GM18505 (cell line): ENCODE measurements at regions not wholly inside any gene's neighbourhood (a gene's known extent, or its start where the extent isn't known, plus 50 kb on each side); places are given as distances from the start of the nearest gene placed in this dataset.

Source experiments
- ATAC-seq: cut with Tn5 transposase; IDR thresholded peaks from one replicate; pipeline ENCODE4 v1.9.1; 2021; ENCODE audit not compliant: unreplicated experiment
- POLR2A ChIP-seq: IDR thresholded peaks from 4 replicates; pipeline ENCODE4 v1.6.1; 2011; ENCODE audit warnings: borderline replicate concordance; ENCODE audit not compliant: insufficient read depth, insufficient read length; ENCODE audit errors: extremely low read depth

DNA sequence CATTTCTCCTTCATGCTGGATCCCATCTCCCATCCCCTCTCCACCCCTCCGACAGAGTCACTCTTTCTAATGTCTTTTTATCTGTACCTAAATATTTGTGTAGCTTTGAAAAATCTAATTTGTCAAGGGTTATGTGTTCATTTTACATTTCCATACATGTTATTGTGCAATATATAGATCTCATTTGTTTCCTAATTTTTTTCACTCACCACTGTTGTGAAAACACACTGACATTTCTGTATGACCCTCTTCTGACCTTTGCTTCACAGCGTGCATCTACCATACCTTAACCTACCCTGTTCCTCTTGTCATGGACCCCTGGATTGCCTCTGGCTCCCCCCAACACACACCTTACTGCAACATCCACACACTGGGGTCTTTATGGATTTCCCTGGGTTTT lies 942.9 kb downstream of the TBC1D22A start:
- TF ChIP-seq POLR2A, result no peak
- ATAC-seq, result no peak

DNA sequence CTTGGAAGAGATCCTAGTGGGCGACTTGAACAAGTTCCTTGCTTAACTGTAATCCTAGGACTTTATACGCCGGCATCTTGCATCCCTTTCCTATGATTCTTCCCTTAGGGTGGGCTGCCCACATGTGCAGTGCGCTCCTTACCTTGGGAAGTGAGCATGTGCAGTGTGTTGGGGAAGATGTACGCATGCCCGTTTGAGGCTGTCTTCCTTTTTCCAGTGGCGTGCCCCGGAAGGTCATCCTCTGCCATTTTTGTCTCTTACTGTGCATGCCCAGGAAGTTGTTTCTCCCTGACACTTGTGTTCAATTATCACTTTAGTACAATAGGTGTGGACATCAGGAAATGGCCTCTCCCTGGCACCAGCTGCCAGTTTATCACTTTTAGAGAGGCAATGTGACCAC lies 936.5 kb downstream of the TBC1D22A start:
- TF ChIP-seq POLR2A, result no peak
- no peak for ATAC-seq

DNA sequence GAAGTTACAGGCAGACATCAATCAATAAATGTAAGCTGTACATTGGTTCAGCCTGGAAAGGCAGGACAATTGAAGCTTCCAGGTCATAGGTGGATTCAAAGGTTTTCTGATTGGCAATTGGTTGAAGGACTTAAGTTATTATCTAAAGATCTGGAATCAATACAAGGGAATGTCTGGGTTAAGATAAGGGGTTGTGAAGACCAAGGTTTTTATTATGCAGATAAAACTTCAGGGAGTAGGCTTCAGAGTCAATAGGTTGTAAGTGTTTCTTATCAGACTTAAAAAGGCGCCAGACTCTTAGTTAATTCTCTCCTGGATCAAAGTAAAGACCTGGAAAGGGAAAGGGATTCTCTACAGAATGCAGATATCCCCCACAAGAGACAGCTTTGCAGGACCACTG lies 935.4 kb downstream of the TBC1D22A start:
- ATAC-seq, result no peak
- no peak for TF ChIP-seq POLR2A

DNA sequence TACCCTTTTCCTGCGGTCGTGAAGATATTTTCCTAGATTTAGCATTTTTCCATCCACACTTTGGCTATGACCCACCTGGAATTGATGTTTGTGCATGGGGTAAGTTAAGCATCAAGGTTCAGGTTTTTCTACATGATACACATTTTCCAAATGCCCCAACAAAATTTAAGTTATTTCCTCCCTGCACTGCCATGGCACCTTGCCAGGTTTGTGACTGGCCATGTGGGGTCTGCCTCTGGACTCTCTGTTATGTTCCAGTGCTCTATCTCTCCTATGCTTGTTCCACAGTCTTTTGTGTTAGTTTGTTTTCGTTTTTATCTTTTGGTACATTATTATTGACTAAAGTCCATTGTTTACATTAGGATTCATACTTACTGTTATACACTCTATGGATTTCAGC lies 934.3 kb downstream of the TBC1D22A start:
- TF ChIP-seq POLR2A, result no peak
- ATAC-seq, result no peak

DNA sequence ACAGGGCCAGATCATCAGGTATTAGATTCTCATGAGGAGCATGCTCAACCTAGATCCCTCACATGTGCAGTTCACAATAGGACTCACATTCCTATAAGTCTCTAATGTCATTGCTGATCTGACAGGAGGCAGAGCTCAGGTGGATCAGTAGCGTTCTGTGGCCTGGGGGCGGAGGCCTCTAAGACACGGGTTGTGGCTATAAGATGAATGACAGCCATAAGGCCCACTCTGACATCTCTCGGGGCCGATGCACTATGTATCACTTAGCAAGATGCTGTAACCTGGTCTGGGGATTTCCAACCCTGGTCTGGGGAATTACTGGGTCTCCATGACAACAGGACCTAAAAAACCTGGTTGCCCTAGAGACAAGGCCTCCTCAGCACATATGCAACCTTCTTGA lies 932.7 kb downstream of the TBC1D22A start:
- TF ChIP-seq POLR2A, result no peak
- ATAC-seq, result no peak

DNA sequence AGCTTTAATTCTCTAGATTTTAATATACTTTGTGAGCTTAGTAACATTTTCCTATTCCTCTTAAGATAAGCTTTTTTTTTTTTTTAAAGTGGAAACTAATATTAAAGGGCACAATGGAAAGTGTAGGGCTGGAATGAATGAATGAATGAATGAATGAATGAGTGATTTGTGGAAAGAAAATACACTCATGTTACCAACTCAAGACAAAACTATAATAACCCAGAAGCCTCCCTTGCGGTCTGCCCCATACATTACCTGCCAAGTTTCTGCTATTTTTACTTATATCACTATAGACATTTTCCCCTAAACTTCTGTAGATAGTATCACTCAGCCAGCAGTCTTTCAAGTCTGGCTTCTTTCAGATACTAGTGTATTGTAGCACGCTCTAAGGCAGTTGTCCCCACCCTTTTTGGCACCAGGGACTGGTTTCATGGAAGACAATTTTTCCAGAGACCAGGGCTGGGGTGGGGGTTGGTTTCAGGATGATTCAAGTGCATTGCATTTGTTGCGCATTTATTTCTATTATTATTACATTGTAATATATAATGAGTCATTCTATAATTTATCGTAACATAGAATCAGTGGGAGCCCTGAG lies 932.2 kb downstream of the TBC1D22A start:
- TF ChIP-seq POLR2A, result no peak
- no peak for ATAC-seq

DNA sequence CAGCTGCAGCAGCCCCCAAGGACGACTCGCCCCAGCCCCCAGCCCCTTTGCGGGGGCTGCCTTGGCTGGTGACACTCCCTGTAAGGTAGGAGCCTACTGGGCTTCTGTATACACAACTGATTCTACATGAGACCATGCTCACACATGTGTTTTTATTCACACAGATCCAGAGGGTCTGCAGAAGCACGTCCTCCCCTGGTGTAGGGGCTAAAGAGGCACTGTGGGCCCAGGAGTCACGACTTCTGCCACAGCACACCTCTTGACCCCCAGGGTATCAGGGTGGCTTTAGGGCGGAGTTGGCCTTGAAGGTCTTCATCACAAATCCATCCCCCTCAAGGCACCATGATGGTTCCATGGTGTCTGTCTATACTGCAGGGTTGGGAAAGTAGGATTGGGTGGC lies 931.2 kb downstream of the TBC1D22A start:
- no peak for TF ChIP-seq POLR2A
- no peak for ATAC-seq

DNA sequence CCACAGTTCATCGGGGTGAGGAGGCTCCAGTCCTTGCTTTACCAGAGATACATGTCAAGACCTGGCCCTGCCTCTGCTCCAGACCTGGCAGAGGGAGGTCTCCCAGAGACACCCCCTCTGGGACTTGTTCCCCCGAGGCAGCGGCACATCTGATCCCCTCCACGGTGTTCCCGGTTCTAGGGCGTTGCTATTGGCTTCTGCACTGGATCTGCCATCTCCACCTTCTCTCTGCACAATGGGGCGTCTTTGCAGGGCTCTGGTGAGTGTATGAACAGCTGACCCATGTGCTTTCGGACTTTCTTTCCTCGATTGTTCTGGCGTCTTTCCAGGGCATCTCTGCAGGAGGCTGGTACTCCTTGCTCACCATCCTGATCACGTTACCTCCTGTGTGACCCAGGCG lies 930.4 kb downstream of the TBC1D22A start:
- no peak for TF ChIP-seq POLR2A
- ATAC-seq, result no peak

DNA sequence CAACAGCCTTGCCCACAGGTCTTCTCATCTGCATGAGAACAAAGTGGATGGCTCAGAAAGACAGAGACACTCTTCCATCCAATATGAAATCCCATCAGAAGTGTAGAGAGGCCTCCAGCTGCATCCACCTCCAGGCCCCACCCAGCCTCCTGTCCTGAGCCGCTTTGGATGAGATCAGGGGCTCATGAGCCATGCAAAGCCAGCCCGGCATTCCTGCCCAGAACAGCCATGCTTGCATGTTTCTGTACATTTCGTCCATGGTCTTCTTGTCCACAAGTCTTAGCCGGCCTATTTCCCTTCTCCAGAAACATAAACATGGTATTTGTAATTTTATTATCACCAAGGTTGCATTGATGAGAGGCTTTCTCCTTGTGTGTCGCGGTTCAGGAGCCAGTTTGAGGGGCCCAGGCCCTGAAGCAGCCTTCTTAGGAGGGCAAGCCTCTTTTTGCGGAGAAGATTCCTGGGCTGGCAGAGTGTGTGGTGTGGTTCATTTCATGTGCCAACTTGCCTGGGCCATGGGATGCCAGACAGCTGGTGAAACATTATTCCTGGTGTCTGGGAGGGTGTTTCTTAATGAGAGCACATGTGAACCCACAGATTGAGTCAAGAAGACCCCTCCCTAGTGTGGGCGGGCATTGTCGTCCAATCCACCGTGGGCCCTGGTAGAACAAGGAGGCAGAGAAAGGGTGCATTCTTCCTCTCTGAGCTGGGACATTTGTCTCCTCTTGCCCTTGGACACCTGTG lies 928.9 kb downstream of the TBC1D22A start:
- no peak for ATAC-seq
- no peak for TF ChIP-seq POLR2A

DNA sequence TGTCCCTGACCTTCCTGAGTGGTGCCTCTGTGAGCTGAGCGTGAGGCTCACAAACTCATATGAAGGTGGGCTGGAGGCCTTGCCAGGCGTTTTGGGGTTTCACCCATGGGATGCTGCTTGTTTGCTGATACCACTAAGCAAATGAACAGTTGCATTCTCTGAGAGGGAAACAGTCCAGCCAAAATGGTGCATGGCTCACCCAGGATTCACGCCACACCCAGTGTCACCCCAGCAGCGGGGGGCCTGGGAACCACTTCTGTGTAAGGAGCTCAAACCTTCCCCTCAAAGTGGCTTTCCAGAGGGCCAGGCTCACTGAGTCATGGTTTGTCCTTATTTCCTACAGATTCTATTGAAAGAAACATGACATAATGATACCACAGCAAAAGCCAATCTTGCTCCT lies 928.1 kb downstream of the TBC1D22A start:
- TF ChIP-seq POLR2A, result no peak
- ATAC-seq, result no peak

DNA sequence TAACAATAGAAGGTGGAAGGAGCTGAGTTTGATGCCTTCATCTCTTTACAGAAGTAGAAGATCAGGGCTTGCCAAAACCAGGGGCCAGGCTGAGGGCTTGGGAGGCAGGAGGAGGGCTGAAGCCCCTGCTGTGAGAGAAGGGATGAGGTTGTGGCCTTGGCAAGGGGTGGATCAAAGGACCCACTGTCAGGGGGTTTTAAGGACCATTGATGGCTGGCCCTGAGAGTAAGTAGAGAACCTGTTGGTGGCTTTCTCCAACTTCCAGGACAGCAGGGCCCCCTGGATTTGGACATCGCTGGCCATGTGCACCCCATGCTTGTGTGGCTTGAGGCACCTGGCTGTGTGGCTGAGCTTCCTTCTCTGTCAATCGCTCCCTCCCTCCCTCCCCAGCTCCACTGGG lies 927.7 kb downstream of the TBC1D22A start:
- ATAC-seq, result no peak
- no peak for TF ChIP-seq POLR2A

DNA sequence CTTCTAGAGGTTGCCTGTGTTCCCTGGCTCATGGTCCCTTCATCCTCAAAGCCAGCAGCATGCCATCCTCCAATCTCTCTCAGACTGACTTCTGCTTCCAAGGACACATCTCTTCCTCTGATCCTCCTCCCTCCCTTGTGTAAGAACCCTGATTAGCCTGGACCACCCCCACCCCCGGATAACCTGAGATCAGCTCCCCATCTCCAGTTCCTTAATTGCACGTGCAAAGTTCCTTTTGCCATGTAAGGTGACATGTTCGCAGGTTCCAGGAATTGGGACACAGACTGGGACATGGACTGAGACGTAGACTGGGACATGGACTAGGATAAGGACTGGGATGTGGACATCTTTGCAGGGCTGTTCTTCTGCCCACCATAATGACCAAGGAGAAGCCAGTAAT lies 925.3 kb downstream of the TBC1D22A start:
- ATAC-seq, result no peak
- TF ChIP-seq POLR2A, result no peak

DNA sequence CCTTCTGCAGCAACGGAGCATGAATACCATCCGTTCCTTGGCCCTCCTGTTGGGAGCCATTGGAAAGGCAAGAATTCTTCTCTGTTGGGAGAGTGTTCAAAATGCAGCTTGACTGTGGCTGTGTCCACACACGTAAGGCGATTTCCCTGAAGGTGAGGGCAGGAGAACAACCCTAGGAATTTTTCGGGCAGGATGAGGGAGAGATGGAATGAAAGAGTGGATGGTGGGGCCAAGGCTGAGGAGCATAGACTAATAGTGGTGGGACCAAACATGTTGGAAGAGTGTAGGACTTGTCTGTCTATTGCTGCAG lies 924.9 kb downstream of the TBC1D22A start:
- no peak for ATAC-seq

DNA sequence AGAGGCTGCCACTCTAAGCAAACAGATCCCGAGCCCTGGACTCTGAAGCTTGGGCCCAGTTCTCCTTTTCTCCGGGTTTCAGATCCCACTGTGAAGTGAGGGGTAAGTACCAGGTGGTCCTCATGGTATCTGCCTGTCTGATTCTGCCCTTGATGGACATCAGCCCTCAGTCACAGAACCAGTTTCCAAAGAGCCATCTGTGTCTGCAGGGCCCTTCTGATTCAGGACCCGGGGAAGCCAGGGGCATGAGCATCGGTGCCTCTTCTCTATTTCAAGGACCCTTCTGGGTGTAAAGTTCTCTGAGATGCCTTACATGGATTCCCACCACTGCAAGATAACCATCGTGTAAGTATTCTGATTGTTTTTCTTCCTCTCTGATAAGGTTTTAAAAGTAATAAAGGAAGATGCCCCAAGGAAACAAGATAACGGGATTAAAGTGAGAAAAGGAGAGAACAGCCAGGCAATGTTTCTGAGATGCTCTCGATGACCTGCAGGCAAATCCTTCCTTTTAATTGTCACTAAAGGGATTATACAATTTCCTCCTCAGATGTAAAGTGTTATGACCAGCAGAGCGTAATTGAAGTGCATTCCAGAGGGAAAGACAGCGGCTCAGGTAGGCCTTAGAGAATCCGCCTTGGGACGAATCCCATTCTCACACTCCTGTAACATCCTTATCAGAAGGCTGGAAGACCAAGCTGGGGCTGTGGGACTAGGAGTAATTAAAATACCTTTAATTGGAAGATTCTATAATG lies 924.3 kb downstream of the TBC1D22A start:
- no peak for ATAC-seq
- no peak for TF ChIP-seq POLR2A

More for the DNA sequence above, 924.9 kb downstream of the TBC1D22A start:
- TF ChIP-seq POLR2A, result no peak

DNA sequence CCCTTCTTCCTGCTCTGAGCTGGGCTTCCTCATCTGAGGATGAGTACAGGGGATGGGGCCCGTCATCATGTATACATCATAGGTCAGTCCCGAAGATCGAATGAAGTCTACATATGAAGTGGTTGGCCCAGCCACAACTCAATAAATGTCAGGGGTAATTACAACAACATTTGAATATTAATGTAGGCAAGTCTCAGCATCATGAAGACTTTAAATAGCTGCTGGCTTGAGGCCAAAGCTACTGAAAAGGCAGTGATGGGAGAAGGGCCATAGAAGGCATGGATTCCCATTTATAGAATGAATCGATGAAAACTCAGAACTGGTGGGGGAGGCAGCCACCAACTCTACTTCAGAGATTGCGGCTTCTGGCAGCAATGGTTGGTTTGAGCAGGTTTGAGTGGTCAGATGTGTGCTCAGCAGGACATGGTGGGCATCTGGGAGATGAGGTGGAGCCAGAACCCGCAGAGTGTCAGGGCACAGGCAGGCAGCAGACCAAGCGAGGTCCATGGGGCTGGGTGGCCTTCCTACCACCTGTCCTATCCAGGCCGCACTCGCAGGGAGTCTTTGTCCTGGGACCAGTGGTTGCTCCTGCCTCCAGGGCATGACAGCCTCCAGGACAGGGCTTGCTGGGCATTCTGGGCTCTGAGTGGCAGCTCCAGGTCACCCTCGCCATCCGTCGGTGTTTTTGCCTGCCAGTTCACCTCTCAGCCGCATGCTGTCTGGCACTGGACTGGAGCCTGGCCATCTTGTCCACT lies 919.1 kb downstream of the TBC1D22A start:
- TF ChIP-seq POLR2A, result no peak
- ATAC-seq, result no peak
